NCI-H1417 treated with DMSO at 0.1 percent for 48 hours (cell line): ENCODE measurements at regions not wholly inside any gene's neighbourhood (a gene's known extent, or its start where the extent isn't known, plus 50 kb on each side); places are given as distances from the start of the nearest gene placed in this dataset.
"Not testable (repeated sequence)": the region's sequence is repeated elsewhere in the genome, so short reads cannot be mapped to it uniquely, and the experiment has no call there.

ENCODE experiments used
- DNase-seq: peaks from one replicate; lab custom pipeline; 2025; lab: John Stamatoyannopoulos, UW

- no peak for DNase-seq
Measured at GRCh38 chr4:170801771-170802170, 712.0 kb upstream of the AADAT start.

- no peak for DNase-seq
Measured at GRCh38 chr4:170794525-170794924, 704.8 kb upstream of the AADAT start.

- DNase-seq, result not testable (repeated sequence)
Measured at GRCh38 chr4:170788540-170789051, 698.8 kb upstream of the AADAT start.

GRCh38 chr4:170777663-170778062, 687.9 kb upstream of the AADAT start:
- DNase-seq, result no peak

- DNase-seq, result no peak
Measured at GRCh38 chr4:170776983-170777382, 687.2 kb upstream of the AADAT start.

GRCh38 chr4:170775851-170776250, 686.1 kb upstream of the AADAT start:
- DNase-seq, result no peak

- DNase-seq, result no peak
Measured at GRCh38 chr4:170773709-170774273, 684.0 kb upstream of the AADAT start.

GRCh38 chr4:170772429-170772828, 682.7 kb upstream of the AADAT start:
- DNase-seq, result no peak

- no peak for DNase-seq
Measured at GRCh38 chr4:170770664-170771063, 680.9 kb upstream of the AADAT start.

GRCh38 chr4:170769862-170770261, 680.1 kb upstream of the AADAT start:
- no peak for DNase-seq

GRCh38 chr4:170758988-170759387, 669.2 kb upstream of the AADAT start:
- DNase-seq, result no peak

GRCh38 chr4:170750519-170750918, 660.8 kb upstream of the AADAT start:
- no peak for DNase-seq

GRCh38 chr4:170748975-170749374, 659.2 kb upstream of the AADAT start:
- DNase-seq, result no peak

GRCh38 chr4:170743633-170744032, 653.9 kb upstream of the AADAT start:
- DNase-seq, result no peak

- no peak for DNase-seq
Measured at GRCh38 chr4:170741856-170742255, 652.1 kb upstream of the AADAT start.

- DNase-seq, result no peak
Measured at GRCh38 chr4:170736710-170737109, 647.0 kb upstream of the AADAT start.

- DNase-seq, result no peak
Measured at GRCh38 chr4:170729897-170730296, 640.1 kb upstream of the AADAT start.

GRCh38 chr4:170729236-170729635, 639.5 kb upstream of the AADAT start:
- no peak for DNase-seq

- no peak for DNase-seq
Measured at GRCh38 chr4:170724191-170724590, 634.4 kb upstream of the AADAT start.

- DNase-seq, result no peak
Measured at GRCh38 chr4:170723171-170723570, 633.4 kb upstream of the AADAT start.

- DNase-seq, result no peak
Measured at GRCh38 chr4:170721812-170722373, 632.1 kb upstream of the AADAT start.

GRCh38 chr4:170716868-170717267, 627.1 kb upstream of the AADAT start:
- DNase-seq, result no peak

- DNase-seq, result no peak
Measured at GRCh38 chr4:170705907-170706306, 616.2 kb upstream of the AADAT start.

GRCh38 chr4:170700064-170700463, 610.3 kb upstream of the AADAT start:
- DNase-seq, result no peak
